ENCODE measurements at regions not wholly inside any gene's neighbourhood (a gene's known extent, or its start where the extent isn't known, plus 50 kb on each side); places are given as distances from the start of the nearest gene placed in this dataset.
A peak's percentile ranks its signal among the peaks of the same experiment; 100 is the strongest.

DNA sequence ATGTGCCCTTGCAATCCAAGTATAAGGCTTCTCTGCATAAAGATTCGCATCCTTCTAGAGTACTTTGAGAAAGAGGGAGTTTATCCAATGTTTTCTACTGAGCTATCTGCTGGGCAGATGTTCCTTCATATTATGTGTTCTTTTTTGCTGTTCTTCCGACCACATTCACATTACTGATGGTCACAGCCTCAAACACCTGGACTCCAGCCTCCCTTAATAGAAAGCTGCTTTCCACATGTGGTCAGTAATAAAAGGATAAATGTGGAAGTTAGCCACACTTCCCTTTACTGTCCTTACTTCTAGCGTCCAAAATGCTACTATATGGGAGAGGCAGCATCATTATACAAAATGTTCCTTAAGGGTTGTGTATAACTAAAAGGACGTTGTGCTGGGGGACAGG lies 116.9 kb downstream of the CD47 start:
- H3K4me3 ChIP-seq (ENCODE audit: low read depth, low read length): no peak overlapping the region
- H2AFZ ChIP-seq (ENCODE audit: insufficient read depth, low read length, poor library complexity): no peak overlapping the region
- H3K9me3 ChIP-seq (ENCODE audit: insufficient read depth, low read depth, low read length): no peaks in the 10 kb centered on the region
- H3K9ac ChIP-seq (ENCODE audit: low read length): no peak overlapping the region
- no peaks in the 10 kb centered on the region for H3K27me3 ChIP-seq (ENCODE audit: insufficient read depth, low read length)
- whole genome bisulfite sequencing (ENCODE audit: extremely low coverage, insufficient coverage, insufficient read length): no CpG with 5 or more reads among the region's 4 CpGs
- H2BK120ac ChIP-seq (ENCODE audit: insufficient read depth, low read length, poor library complexity): no peak overlapping the region
- no peak overlapping the region for H4K91ac ChIP-seq (ENCODE audit: low read depth, low read length)
- no peak overlapping the region for H3K18ac ChIP-seq (ENCODE audit: low read length)
- no peak overlapping the region for H2BK12ac ChIP-seq (ENCODE audit: low read length)
- no peak overlapping the region for H4K12ac ChIP-seq (ENCODE audit: low read depth, low read length)
- peaks cover 2% of the 10 kb centered on the region for H3K79me1 ChIP-seq (ENCODE audit: low read length)
- H3K27ac ChIP-seq (ENCODE audit: low read depth, low read length): no peak overlapping the region
- no peaks in the 10 kb centered on the region for H3K79me2 ChIP-seq (ENCODE audit: control insufficient read depth, insufficient read depth, low read length, poor library complexity)
- H3K36me3 ChIP-seq (ENCODE audit: control insufficient read depth in 1 of 2, insufficient read depth in 2 of 2, low read length in 2 of 2): no peaks in the 10 kb centered on the region
- H2BK5ac ChIP-seq (ENCODE audit: low read depth, low read length, poor library complexity): no peak overlapping the region
- H3K4ac ChIP-seq (ENCODE audit: low read depth, low read length): no peak overlapping the region
- H3K4me1 ChIP-seq (ENCODE audit: control insufficient read depth in 1 of 2, insufficient read depth in 2 of 2, low read length in 2 of 2): peaks cover 4 to 9% of the 10 kb centered on the region in 2 experiments
- no peak overlapping the region for H3K4me2 ChIP-seq (ENCODE audit: low read length)
- DNase-seq: no peak
- no peak overlapping the region for H3K14ac ChIP-seq (ENCODE audit: low read length)
- no peak overlapping the region for H2AK5ac ChIP-seq (ENCODE audit: low read length)
- H4K8ac ChIP-seq (ENCODE audit: low read depth, low read length): no peak overlapping the region
- no peak overlapping the region for H3K23ac ChIP-seq (ENCODE audit: low read length)

DNA sequence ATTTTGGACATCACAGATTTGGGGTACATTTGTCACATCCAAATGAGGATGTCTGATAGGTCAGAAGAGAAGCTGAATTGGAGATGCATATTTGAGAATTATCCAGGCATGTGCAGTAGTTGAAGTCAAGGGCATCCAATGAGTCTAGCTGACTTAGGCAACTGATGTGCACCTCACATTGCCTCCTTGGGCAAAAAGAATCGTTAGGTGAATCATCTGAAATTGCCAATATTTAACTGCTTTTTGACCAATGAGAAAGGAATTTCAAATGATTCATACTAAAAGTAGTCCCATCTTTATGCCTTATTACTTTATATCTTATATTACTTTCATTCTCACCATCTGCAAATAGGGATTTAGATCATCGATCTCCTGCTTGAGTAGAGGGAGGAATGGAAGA lies 117.7 kb downstream of the CD47 start:
- no peak overlapping the region for H2BK120ac ChIP-seq (ENCODE audit: insufficient read depth, low read length, poor library complexity)
- H3K4me2 ChIP-seq (ENCODE audit: low read length): no peak overlapping the region
- WGBS (ENCODE audit: extremely low coverage, insufficient coverage, insufficient read length): no CpG with 5 or more reads among the region's 2 CpGs

GRCh38 chr3:107970993-107971580 lies 119.7 kb downstream of the CD47 start:
- no peaks in the 10 kb centered on the region for H3K9me3 ChIP-seq (ENCODE audit: insufficient read depth, low read depth, low read length)

More for the DNA sequence above, 117.7 kb downstream of the CD47 start:
- Histone ChIP-seq H3K9ac (ENCODE audit: low read length) (no peak overlapping the region), H3K36me3 (ENCODE audit: control insufficient read depth in 1 of 2, insufficient read depth in 2 of 2, low read length in 2 of 2) (no peaks in the 10 kb centered on the region), H3K4ac (ENCODE audit: low read depth, low read length) (no peak overlapping the region), H3K4me1 (ENCODE audit: control insufficient read depth in 1 of 2, insufficient read depth in 2 of 2, low read length in 2 of 2) (peaks cover 4 to 9% of the 10 kb centered on the region in 2 experiments), H3K14ac (ENCODE audit: low read length) (no peak overlapping the region), H2AFZ (ENCODE audit: insufficient read depth, low read length, poor library complexity) (no peak overlapping the region), H3K79me2 (ENCODE audit: control insufficient read depth, insufficient read depth, low read length, poor library complexity) (no peaks in the 10 kb centered on the region), H3K4me3 (ENCODE audit: low read depth, low read length) (no peak overlapping the region), H2BK12ac (ENCODE audit: low read length) (no peak overlapping the region), H4K12ac (ENCODE audit: low read depth, low read length) (no peak overlapping the region), H3K27ac (ENCODE audit: low read depth, low read length) (no peak overlapping the region), H4K8ac (ENCODE audit: low read depth, low read length) (no peak overlapping the region), H3K18ac (ENCODE audit: low read length) (no peak overlapping the region), H4K91ac (ENCODE audit: low read depth, low read length) (no peak overlapping the region), H3K9me3 (ENCODE audit: insufficient read depth, low read depth, low read length) (no peaks in the 10 kb centered on the region), H2AK5ac (ENCODE audit: low read length) (no peak overlapping the region), H3K79me1 (ENCODE audit: low read length) (peaks cover 2% of the 10 kb centered on the region), H3K27me3 (ENCODE audit: insufficient read depth, low read length) (no peaks in the 10 kb centered on the region), H3K23ac (ENCODE audit: low read length) (no peak overlapping the region), H2BK5ac (ENCODE audit: low read depth, low read length, poor library complexity) (no peak overlapping the region)
- DNase-seq: no peak

DNA sequence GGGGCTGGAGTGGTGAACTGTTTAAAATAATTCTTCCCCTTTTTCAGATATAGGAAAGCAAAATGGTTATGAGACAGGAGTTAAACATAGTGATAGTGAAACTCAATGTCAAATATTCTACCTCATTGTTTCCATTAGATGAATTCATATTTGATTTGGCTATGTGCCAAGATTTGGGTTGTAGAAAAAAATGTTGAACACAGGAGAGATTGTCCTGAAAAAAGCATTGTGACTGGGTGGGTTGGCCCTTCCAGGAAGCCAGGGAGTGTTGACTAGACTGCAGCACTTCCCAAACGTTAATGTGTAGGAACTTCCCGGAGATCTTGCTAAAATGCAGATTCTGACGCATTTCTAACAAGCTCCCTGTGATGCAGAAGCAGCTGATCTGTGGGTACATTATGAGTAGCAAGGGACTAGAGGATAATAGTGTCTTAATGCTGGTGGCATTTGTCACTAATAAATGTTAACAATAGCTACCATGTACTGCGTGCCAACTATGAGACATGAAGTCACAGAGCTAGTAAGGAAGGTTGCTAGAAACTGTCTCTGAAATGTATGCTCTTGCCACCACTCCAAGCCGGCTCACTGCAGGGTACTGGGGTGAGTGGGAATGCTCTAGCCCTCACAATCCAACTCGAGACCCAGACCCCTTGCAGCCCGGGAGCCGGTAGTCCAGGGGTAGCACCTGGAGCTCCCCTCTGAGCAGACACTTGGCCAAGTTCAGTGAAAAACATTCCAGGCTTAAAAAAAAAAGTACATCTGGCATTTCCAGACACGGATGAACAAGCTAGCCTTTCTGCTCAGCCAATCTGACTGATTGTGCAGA lies 120.6 kb downstream of the CD47 start:
- no peaks in the 10 kb centered on the region for H3K79me2 ChIP-seq (ENCODE audit: control insufficient read depth, insufficient read depth, low read length, poor library complexity)
- H3K9me3 ChIP-seq (ENCODE audit: insufficient read depth, low read depth, low read length): no peaks in the 10 kb centered on the region
- peaks cover 0 to 2% of the 10 kb centered on the region in 2 experiments for H3K4me1 ChIP-seq (ENCODE audit: control insufficient read depth in 1 of 2, insufficient read depth in 2 of 2, low read length in 2 of 2)
- no peak overlapping the region for H2BK120ac ChIP-seq (ENCODE audit: insufficient read depth, low read length, poor library complexity)
- no peak overlapping the region for H3K4me3 ChIP-seq (ENCODE audit: low read depth, low read length)
- no peak for DNase-seq
- no peak overlapping the region for H3K9ac ChIP-seq (ENCODE audit: low read length)
- H3K36me3 ChIP-seq (ENCODE audit: control insufficient read depth in 1 of 2, insufficient read depth in 2 of 2, low read length in 2 of 2): no peaks in the 10 kb centered on the region
- H3K27ac ChIP-seq (ENCODE audit: low read depth, low read length): no peak overlapping the region
- no peaks in the 10 kb centered on the region for H3K79me1 ChIP-seq (ENCODE audit: low read length)
- H3K27me3 ChIP-seq (ENCODE audit: insufficient read depth, low read length): no peaks in the 10 kb centered on the region
- H3K18ac ChIP-seq (ENCODE audit: low read length): no peak overlapping the region
- H4K8ac ChIP-seq (ENCODE audit: low read depth, low read length): no peak overlapping the region
- H3K23ac ChIP-seq (ENCODE audit: low read length): no peak overlapping the region
- no peak overlapping the region for H3K4me2 ChIP-seq (ENCODE audit: low read length)
- peak overlapping the region; percentile 73 for H2BK12ac ChIP-seq (ENCODE audit: low read length)
- no CpG with 5 or more reads among the region's 9 CpGs for WGBS (ENCODE audit: extremely low coverage, insufficient coverage, insufficient read length)
- H4K12ac ChIP-seq (ENCODE audit: low read depth, low read length): no peak overlapping the region
- H4K91ac ChIP-seq (ENCODE audit: low read depth, low read length): no peak overlapping the region
- H3K4ac ChIP-seq (ENCODE audit: low read depth, low read length): no peak overlapping the region
- no peak overlapping the region for H3K14ac ChIP-seq (ENCODE audit: low read length)
- H2AFZ ChIP-seq (ENCODE audit: insufficient read depth, low read length, poor library complexity): no peak overlapping the region
- H2AK5ac ChIP-seq (ENCODE audit: low read length): no peak overlapping the region
- H2BK5ac ChIP-seq (ENCODE audit: low read depth, low read length, poor library complexity): no peak overlapping the region

More at GRCh38 chr3:107970993-107971580, 119.7 kb downstream of the CD47 start:
- no peak overlapping the region for H2AK5ac ChIP-seq (ENCODE audit: low read length)
- no peak overlapping the region for H3K4me3 ChIP-seq (ENCODE audit: low read depth, low read length)
- no peak overlapping the region for H4K12ac ChIP-seq (ENCODE audit: low read depth, low read length)
- no peak overlapping the region for H3K4ac ChIP-seq (ENCODE audit: low read depth, low read length)
- H4K91ac ChIP-seq (ENCODE audit: low read depth, low read length): no peak overlapping the region
- peaks cover 4 to 8% of the 10 kb centered on the region in 2 experiments for H3K4me1 ChIP-seq (ENCODE audit: control insufficient read depth in 1 of 2, insufficient read depth in 2 of 2, low read length in 2 of 2)
- no peak overlapping the region for H3K14ac ChIP-seq (ENCODE audit: low read length)
- no peak overlapping the region for H2BK120ac ChIP-seq (ENCODE audit: insufficient read depth, low read length, poor library complexity)
- H3K79me2 ChIP-seq (ENCODE audit: control insufficient read depth, insufficient read depth, low read length, poor library complexity): no peaks in the 10 kb centered on the region
- WGBS (ENCODE audit: extremely low coverage, insufficient coverage, insufficient read length): no CpG with 5 or more reads among the region's 1 CpG
- H3K4me2 ChIP-seq (ENCODE audit: low read length): no peak overlapping the region
- H3K79me1 ChIP-seq (ENCODE audit: low read length): no peaks in the 10 kb centered on the region
- no peak overlapping the region for H2AFZ ChIP-seq (ENCODE audit: insufficient read depth, low read length, poor library complexity)
- no peaks in the 10 kb centered on the region for H3K36me3 ChIP-seq (ENCODE audit: control insufficient read depth in 1 of 2, insufficient read depth in 2 of 2, low read length in 2 of 2)
- H3K23ac ChIP-seq (ENCODE audit: low read length): no peak overlapping the region
- no peak overlapping the region for H3K9ac ChIP-seq (ENCODE audit: low read length)
- no peak overlapping the region for H3K18ac ChIP-seq (ENCODE audit: low read length)
- DNase-seq: no peak
- H4K8ac ChIP-seq (ENCODE audit: low read depth, low read length): no peak overlapping the region
- H3K27me3 ChIP-seq (ENCODE audit: insufficient read depth, low read length): no peaks in the 10 kb centered on the region
- no peak overlapping the region for H3K27ac ChIP-seq (ENCODE audit: low read depth, low read length)
- H2BK12ac ChIP-seq (ENCODE audit: low read length): no peak overlapping the region
- H2BK5ac ChIP-seq (ENCODE audit: low read depth, low read length, poor library complexity): no peak overlapping the region

Measured in trophoblast cell (in vitro differentiated cells and primary cell).